HEK293 (cell line): ENCODE measurements at regions not wholly inside any gene's neighbourhood (a gene's known extent, or its start where the extent isn't known, plus 50 kb on each side); places are given as distances from the start of the nearest gene placed in this dataset.

Source experiments
- CTCF ChIA-PET: fragments of 350-600 bp; formaldehyde crosslinking; extraction: SDS; loops from one replicate; lab custom pipeline; 2021; ENCODE audit warnings: antibody characterized with exemption; lab: Yijun Ruan, JAX
- POLR2A ChIA-PET: fragments of 300-600 bp; formaldehyde crosslinking; extraction: SDS; loops from one replicate; lab custom pipeline; 2020; ENCODE audit warnings: antibody characterized with exemption, inconsistent platforms; lab: Yijun Ruan, JAX
- H3K27ac ChIP-seq: fragments of 200-500 bp; sonication (Bioruptor generic); 2 replicates; pipeline ENCODE4 v1.5.1; 2014; ENCODE audit warnings: low read depth, low read length, control low read depth, inconsistent platforms; ENCODE audit errors: extremely low read depth
- H3K36me3 ChIP-seq, 2 experiments: fragments of 200-500 bp in 1 of 2; sonication (Bioruptor generic) in 1 of 2; 1 replicate in 1 of 2; 2 replicates in 1 of 2; pipeline ENCODE4 v1.5.1; 2014 to 2017; ENCODE audit warnings: inconsistent platforms in 2 of 2, low read length in 2 of 2; ENCODE audit not compliant: control insufficient read depth in 2 of 2, insufficient read depth in 1 of 2
- H3K4me1 ChIP-seq: fragments of 200-500 bp; sonication (Bioruptor generic); 2 replicates; pipeline ENCODE4 v1.5.1; 2014; ENCODE audit warnings: mild to moderate bottlenecking, low read length, inconsistent platforms; ENCODE audit not compliant: control insufficient read depth, insufficient read depth
- H3K4me3 ChIP-seq: 2 replicates; pipeline ENCODE4 v1.5.1; 2011; ENCODE audit warnings: low read depth, mild to moderate bottlenecking, control low read depth, low read length, moderate library complexity
- H3K9me3 ChIP-seq: fragments of 200-500 bp; sonication (Bioruptor generic); 2 replicates; pipeline ENCODE4 v1.5.1; 2014; ENCODE audit warnings: low read depth, low read length, inconsistent platforms; ENCODE audit not compliant: control insufficient read depth, insufficient read depth
- IKZF3 ChIP-seq: fragments of 450-650 bp; IDR thresholded peaks from 2 replicates; pipeline ENCODE4 v1.5.0; 2018; ENCODE audit warnings: missing biosample characterization, mild to moderate bottlenecking, missing genetic modification characterization, moderate library complexity
- KLF10 ChIP-seq: fragments of 450-650 bp; IDR thresholded peaks from 2 replicates; pipeline ENCODE4 v1.5.1; 2018; ENCODE audit warnings: missing biosample characterization, mild to moderate bottlenecking, missing genetic modification characterization
- OVOL3 ChIP-seq: fragments of 450-650 bp; formaldehyde crosslinking; IDR thresholded peaks from 2 replicates; pipeline ENCODE4 v1.5.1; 2016; ENCODE audit warnings: missing biosample characterization, missing genetic modification characterization
- ZBTB17 ChIP-seq: fragments of 450-650 bp; formaldehyde crosslinking; IDR thresholded peaks from 2 replicates; pipeline ENCODE4 v1.5.1; 2016; ENCODE audit warnings: missing biosample characterization, missing genetic modification characterization
- ZBTB21 ChIP-seq: fragments of 450-650 bp; formaldehyde crosslinking; IDR thresholded peaks from 2 replicates; pipeline ENCODE4 v1.5.1; 2017; ENCODE audit warnings: missing biosample characterization, missing genetic modification characterization
- ZBTB44 ChIP-seq: fragments of 450-650 bp; IDR thresholded peaks from 2 replicates; pipeline ENCODE4 v1.5.1; 2018; ENCODE audit warnings: missing biosample characterization, mild to moderate bottlenecking, missing genetic modification characterization
- ZFP69B ChIP-seq: fragments of 450-650 bp; formaldehyde crosslinking; IDR thresholded peaks from 2 replicates; pipeline ENCODE4 v1.5.1; 2016; ENCODE audit warnings: missing biosample characterization, missing genetic modification characterization
- ZNF24 ChIP-seq: fragments of 450-650 bp; formaldehyde crosslinking; IDR thresholded peaks from 2 replicates; pipeline ENCODE4 v1.5.1; 2016; ENCODE audit warnings: missing biosample characterization, missing genetic modification characterization
- ZNF274 ChIP-seq, 2 experiments: fragments of 200-500 bp in 1 of 2; fragments of 450-650 bp in 1 of 2; sonication (Bioruptor generic) in 1 of 2; formaldehyde crosslinking in 1 of 2; IDR thresholded peaks; 2 replicates each; pipeline versions ENCODE4 v1.5.1 to v1.6.1; 2014 to 2016; ENCODE audit warnings: borderline replicate concordance in 1 of 2, inconsistent platforms in 1 of 2, low read length in 1 of 2, missing biosample characterization in 1 of 2, missing genetic modification characterization in 1 of 2
- ZNF350 ChIP-seq: fragments of 450-650 bp; formaldehyde crosslinking; IDR thresholded peaks from 2 replicates; pipeline ENCODE4 v1.5.0; 2017; ENCODE audit warnings: missing biosample characterization, mild to moderate bottlenecking, missing genetic modification characterization
- ZNF514 ChIP-seq: fragments of 450-650 bp; formaldehyde crosslinking; IDR thresholded peaks from 2 replicates; pipeline ENCODE4 v1.5.1; 2016; ENCODE audit warnings: missing biosample characterization, missing genetic modification characterization
- ZNF571 ChIP-seq: fragments of 450-650 bp; formaldehyde crosslinking; IDR thresholded peaks from 2 replicates; pipeline ENCODE4 v1.5.0; 2017; ENCODE audit warnings: missing biosample characterization, missing genetic modification characterization
- ZNF626 ChIP-seq: fragments of 450-650 bp; sonication (Bioruptor Pico); formaldehyde crosslinking; IDR thresholded peaks from 2 replicates; pipeline ENCODE4 v1.5.1; 2018; ENCODE audit warnings: missing biosample characterization, missing genetic modification characterization, inconsistent platforms
- ZNF704 ChIP-seq: fragments of 450-650 bp; formaldehyde crosslinking; IDR thresholded peaks from 2 replicates; pipeline ENCODE4 v1.5.1; 2016; ENCODE audit warnings: missing biosample characterization, missing genetic modification characterization
- ZNF707 ChIP-seq: fragments of 450-650 bp; formaldehyde crosslinking; IDR thresholded peaks from 2 replicates; pipeline ENCODE4 v1.5.1; 2016; ENCODE audit warnings: missing biosample characterization, missing genetic modification characterization
- ZSCAN23 ChIP-seq: fragments of 450-650 bp; formaldehyde crosslinking; IDR thresholded peaks from 2 replicates; pipeline ENCODE4 v1.5.1; 2016; ENCODE audit warnings: missing biosample characterization, missing genetic modification characterization
- ZSCAN30 ChIP-seq: fragments of 450-650 bp; IDR thresholded peaks from 2 replicates; pipeline ENCODE4 v1.5.1; 2018; ENCODE audit warnings: missing biosample characterization, mild to moderate bottlenecking, missing genetic modification characterization, moderate library complexity

GRCh38 chr15:69700380-69700779 is 247.8 kb downstream of the RPLP1 start:
- CTCF ChIA-PET = no interaction called here
- Histone ChIP-seq H3K27ac (no peak overlapping the region), H3K9me3 (no peaks in the 10 kb centered on the region), H3K4me1 (no peaks in the 10 kb centered on the region), H3K36me3 (no peaks in the 10 kb centered on the region)
- no peak for TF ChIP-seq KLF10 (tag by site-specific recombination)
- TF ChIP-seq, all 188 proteins: peak for 0
- H3K4me3 ChIP-seq = no peak overlapping the region
- POLR2A ChIA-PET = no interaction called here

GRCh38 chr15:69701198-69701597 is 248.6 kb downstream of the RPLP1 start:
- Histone ChIP-seq H3K27ac (no peak overlapping the region), H3K4me1 (no peaks in the 10 kb centered on the region), H3K9me3 (no peaks in the 10 kb centered on the region), H3K4me3 (no peak overlapping the region), H3K36me3 (no peaks in the 10 kb centered on the region)
- ChIA-PET POLR2A (no interaction called here), CTCF (interaction anchor here (0.8 kb wide), 1 partner anchor 766 kb away, joined by 3 read pairs; no protein-coding TSS in a partner anchor)
- no peak for TF ChIP-seq ZNF704 (tag by site-specific recombination)
- no peak for TF ChIP-seq ZNF274 (IDR thresholded peaks at IDR 0.05; ENCODE audit: low read length)
- TF ChIP-seq ZNF274 (tag by site-specific recombination; IDR thresholded peaks at IDR 0.05; ENCODE audit: borderline replicate concordance) = no peak
- no peak for TF ChIP-seq ZFP69B (tag by site-specific recombination)
- no peak for TF ChIP-seq ZNF707 (tag by site-specific recombination)
- TF ChIP-seq ZNF514 (tag by site-specific recombination) = no peak
- TF ChIP-seq ZBTB21 (tag by site-specific recombination) = no peak
- no peak for TF ChIP-seq ZBTB17 (tag by site-specific recombination)

- H3K4me3 ChIP-seq = no peak overlapping the region
- no peak overlapping the region for H3K27ac ChIP-seq
- ChIA-PET CTCF (interaction anchor here (0.9 kb wide), 1 partner anchor 227 kb away, joined by 4 read pairs; no protein-coding TSS in a partner anchor), POLR2A (no interaction called here)
- no peaks in the 10 kb centered on the region for H3K4me1 ChIP-seq
- no peaks in the 10 kb centered on the region for H3K36me3 ChIP-seq
- TF ChIP-seq IKZF3 = no peak
- no peak for TF ChIP-seq ZNF24 (tag by site-specific recombination)
- TF ChIP-seq OVOL3 (tag by site-specific recombination) = no peak
- no peak for TF ChIP-seq ZNF707 (tag by site-specific recombination)
- no peak for TF ChIP-seq ZNF571 (tag by site-specific recombination)
- TF ChIP-seq ZNF350 (tag by site-specific recombination) = no peak
- TF ChIP-seq ZSCAN30 (tag by site-specific recombination) = no peak
- TF ChIP-seq ZBTB44 (tag by site-specific recombination) = no peak
- TF ChIP-seq ZNF704 (tag by site-specific recombination) = no peak
- no peak for TF ChIP-seq ZNF274 (IDR thresholded peaks at IDR 0.05; ENCODE audit: low read length)
- TF ChIP-seq ZNF274 (tag by site-specific recombination; IDR thresholded peaks at IDR 0.05; ENCODE audit: borderline replicate concordance) = no peak
- no peak for TF ChIP-seq ZSCAN23
- no peak for TF ChIP-seq ZNF626 (tag by site-specific recombination)
- TF ChIP-seq, all 188 proteins: peak for 0
- H3K9me3 ChIP-seq = no peaks in the 10 kb centered on the region
These were observed 251.0 kb downstream of the RPLP1 start for GRCh38 chr15:69703532-69704187.
